ENCODE measurements at regions not wholly inside any gene's neighbourhood (a gene's known extent, or its start where the extent isn't known, plus 50 kb on each side); places are given as distances from the start of the nearest gene placed in this dataset.
A peak's percentile ranks its signal among the peaks of the same experiment; 100 is the strongest.
"Not testable (repeated sequence)": the region's sequence is repeated elsewhere in the genome, so short reads cannot be mapped to it uniquely, and the experiment has no call there.

GRCh38 chr2:110348902-110349301, 123.7 kb downstream of the LIMS4 start:
- H3K4me1 Mint-ChIP-seq; H3K36me3 Mint-ChIP-seq; H3K27ac Mint-ChIP-seq; H3K4me3 Mint-ChIP-seq; H3K27me3 Mint-ChIP-seq (ENCODE audit: low read depth); DNase-seq (ENCODE audit: low spot score in 2 of 2, unreplicated experiment in 2 of 2); H3K9me3 Mint-ChIP-seq: not testable (repeated sequence)

DNA sequence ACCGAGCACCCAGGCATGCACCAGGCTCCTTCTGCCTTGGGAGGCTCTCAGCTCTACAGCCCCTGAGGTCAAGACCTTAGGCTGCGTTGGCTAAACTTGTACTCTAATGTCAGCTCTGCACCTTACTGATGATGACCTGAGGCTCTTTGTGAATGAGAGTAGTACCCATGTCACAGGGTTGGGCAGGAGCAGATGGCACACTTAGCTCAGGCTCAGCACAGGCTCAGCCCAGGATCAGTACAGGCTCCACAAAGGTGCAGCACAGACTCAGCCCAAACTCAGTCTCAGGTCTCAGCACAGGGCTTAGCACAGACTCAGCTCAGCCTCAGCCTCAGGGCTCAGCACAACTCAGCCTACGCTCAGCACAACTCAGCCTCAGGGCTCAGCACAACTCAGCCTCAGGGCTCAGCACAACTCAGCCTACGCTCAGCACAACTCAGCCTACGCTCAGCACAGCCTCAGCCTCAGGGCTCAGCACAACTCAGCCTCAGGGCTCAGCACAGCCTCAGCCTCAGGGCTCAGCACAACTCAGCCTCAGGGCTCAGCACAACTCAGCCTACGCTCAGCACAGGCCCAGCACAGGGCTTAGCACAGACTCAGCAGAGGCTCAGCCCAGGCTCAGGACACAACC, 128.1 kb downstream of the LIMS4 start:
- H3K4me3 Mint-ChIP-seq; H3K4me1 Mint-ChIP-seq; H3K27me3 Mint-ChIP-seq (ENCODE audit: low read depth); DNase-seq (ENCODE audit: low spot score in 2 of 2, unreplicated experiment in 2 of 2); H3K27ac Mint-ChIP-seq; H3K36me3 Mint-ChIP-seq; H3K9me3 Mint-ChIP-seq: not testable (repeated sequence)

DNA sequence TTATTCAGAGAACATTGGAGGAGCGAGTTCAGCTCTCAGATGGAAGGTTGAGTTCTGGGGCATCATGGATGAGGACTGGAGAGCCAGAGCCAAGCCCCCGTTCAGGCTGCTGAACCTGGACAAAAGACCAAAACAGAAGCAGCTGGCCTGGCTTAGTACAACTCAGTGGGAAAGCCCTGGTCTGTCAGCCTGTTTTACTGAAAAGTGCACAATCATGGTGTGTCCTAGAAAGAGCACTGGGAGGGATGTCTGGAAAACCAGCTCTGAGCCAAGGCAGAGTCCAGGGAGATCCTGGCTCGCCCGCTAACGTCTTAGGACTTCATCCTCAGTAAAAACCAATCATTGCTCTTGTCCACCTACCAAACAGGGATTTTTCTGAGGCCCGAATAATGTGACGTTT, 129.7 kb upstream of the MTLN start:
- not testable (repeated sequence) for DNase-seq (ENCODE audit: low spot score in 2 of 2, unreplicated experiment in 2 of 2); H3K36me3 Mint-ChIP-seq; H3K4me1 Mint-ChIP-seq; H3K9me3 Mint-ChIP-seq; H3K4me3 Mint-ChIP-seq; H3K27me3 Mint-ChIP-seq (ENCODE audit: low read depth); H3K27ac Mint-ChIP-seq

DNA sequence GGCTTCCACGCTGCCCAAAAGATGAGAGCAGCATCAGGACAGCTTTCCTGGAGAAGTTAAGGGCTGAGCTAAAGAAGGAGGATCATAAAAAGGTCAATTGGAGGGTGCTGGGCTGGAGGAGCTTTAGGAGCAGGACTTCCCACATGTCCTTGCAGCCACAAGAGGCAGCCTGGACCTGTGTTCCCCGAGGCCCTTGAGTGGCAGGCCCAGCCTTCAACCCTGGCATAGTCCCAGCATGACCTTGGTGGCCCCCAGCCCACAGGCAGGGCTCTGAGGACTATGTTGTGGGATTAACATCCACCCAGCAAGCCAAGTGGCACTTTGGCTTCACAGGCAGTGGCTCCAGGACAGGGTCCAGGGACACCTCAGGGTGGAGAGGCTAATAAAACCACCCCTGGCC, 126.8 kb upstream of the MTLN start:
- H3K9me3 Mint-ChIP-seq; DNase-seq (ENCODE audit: low spot score in 2 of 2, unreplicated experiment in 2 of 2); H3K27me3 Mint-ChIP-seq (ENCODE audit: low read depth); H3K36me3 Mint-ChIP-seq; H3K27ac Mint-ChIP-seq; H3K4me3 Mint-ChIP-seq; H3K4me1 Mint-ChIP-seq: not testable (repeated sequence)

GRCh38 chr2:110338277-110339003, 126.1 kb upstream of the MTLN start:
- H3K36me3 Mint-ChIP-seq; H3K27ac Mint-ChIP-seq; DNase-seq (ENCODE audit: low spot score in 2 of 2, unreplicated experiment in 2 of 2); H3K27me3 Mint-ChIP-seq (ENCODE audit: low read depth); H3K4me3 Mint-ChIP-seq; H3K4me1 Mint-ChIP-seq; H3K9me3 Mint-ChIP-seq: not testable (repeated sequence)

- not testable (repeated sequence) for H3K4me3 Mint-ChIP-seq; H3K36me3 Mint-ChIP-seq; H3K27me3 Mint-ChIP-seq (ENCODE audit: low read depth); H3K9me3 Mint-ChIP-seq; DNase-seq (ENCODE audit: low spot score in 2 of 2, unreplicated experiment in 2 of 2); H3K4me1 Mint-ChIP-seq; H3K27ac Mint-ChIP-seq
Observed at GRCh38 chr2:110336071-110336470, 123.7 kb upstream of the MTLN start.

- H3K27me3 Mint-ChIP-seq (ENCODE audit: low read depth); DNase-seq (ENCODE audit: low spot score in 2 of 2, unreplicated experiment in 2 of 2); H3K27ac Mint-ChIP-seq; H3K9me3 Mint-ChIP-seq; H3K4me1 Mint-ChIP-seq; H3K36me3 Mint-ChIP-seq; H3K4me3 Mint-ChIP-seq: not testable (repeated sequence)
Observed at GRCh38 chr2:110335415-110336049, 123.2 kb upstream of the MTLN start.

GRCh38 chr2:110333114-110334095, 121.1 kb upstream of the MTLN start:
- not testable (repeated sequence) for H3K4me1 Mint-ChIP-seq; H3K4me3 Mint-ChIP-seq; H3K36me3 Mint-ChIP-seq; H3K9me3 Mint-ChIP-seq; H3K27ac Mint-ChIP-seq; H3K27me3 Mint-ChIP-seq (ENCODE audit: low read depth)
- peak in 1 of 2 experiments; percentile 8 for DNase-seq (ENCODE audit: low spot score in 2 of 2, unreplicated experiment in 2 of 2)

DNA sequence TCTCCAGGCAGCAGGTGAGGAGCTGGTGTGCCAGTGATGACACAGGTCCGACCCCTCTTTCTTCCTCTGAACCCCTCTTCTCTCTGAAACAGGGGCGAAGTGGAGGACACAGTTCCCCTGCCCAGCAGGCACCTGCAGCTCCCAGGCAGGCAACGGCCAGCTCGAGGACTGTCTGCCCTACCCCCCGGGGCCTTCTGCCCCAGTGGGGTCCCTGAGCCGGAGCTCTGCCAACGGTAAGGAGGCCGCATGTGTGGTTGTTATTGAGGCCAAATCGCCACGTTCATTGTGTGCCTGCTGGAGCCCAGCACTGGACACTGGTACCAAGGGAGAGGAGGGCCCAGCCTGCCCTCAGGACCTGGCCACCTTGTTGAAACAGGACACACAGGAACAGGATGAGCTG, 119.3 kb upstream of the MTLN start:
- H3K27me3 Mint-ChIP-seq (ENCODE audit: low read depth); H3K4me3 Mint-ChIP-seq; DNase-seq (ENCODE audit: low spot score in 2 of 2, unreplicated experiment in 2 of 2); H3K4me1 Mint-ChIP-seq; H3K27ac Mint-ChIP-seq; H3K36me3 Mint-ChIP-seq; H3K9me3 Mint-ChIP-seq: not testable (repeated sequence)

DNA sequence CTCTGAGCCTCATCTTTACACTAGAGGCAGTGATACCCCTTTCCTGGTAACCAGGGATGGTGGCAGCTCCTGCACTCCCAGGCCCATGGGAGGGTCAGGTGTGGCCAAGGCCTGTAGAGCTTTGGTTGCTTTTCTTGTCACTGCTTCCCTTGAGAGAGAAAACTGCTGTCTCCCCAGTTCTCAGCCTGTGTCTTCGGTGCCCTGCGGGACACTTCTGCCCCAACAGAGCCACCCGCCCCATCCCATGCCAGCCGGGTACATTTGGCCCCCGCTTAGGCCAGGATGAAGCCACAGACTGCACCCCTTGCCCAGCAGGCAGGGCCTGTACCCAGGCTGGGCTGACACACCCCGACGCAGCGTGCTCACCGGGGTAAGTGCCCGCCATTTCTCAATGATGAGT, 117.4 kb upstream of the MTLN start:
- not testable (repeated sequence) for H3K4me1 Mint-ChIP-seq; H3K4me3 Mint-ChIP-seq; DNase-seq (ENCODE audit: low spot score in 2 of 2, unreplicated experiment in 2 of 2); H3K9me3 Mint-ChIP-seq; H3K36me3 Mint-ChIP-seq; H3K27ac Mint-ChIP-seq; H3K27me3 Mint-ChIP-seq (ENCODE audit: low read depth)

GRCh38 chr2:110329158-110329557, 116.8 kb upstream of the MTLN start:
- not testable (repeated sequence) for H3K9me3 Mint-ChIP-seq; H3K4me3 Mint-ChIP-seq; H3K27ac Mint-ChIP-seq; H3K27me3 Mint-ChIP-seq (ENCODE audit: low read depth); H3K4me1 Mint-ChIP-seq; DNase-seq (ENCODE audit: low spot score in 2 of 2, unreplicated experiment in 2 of 2); H3K36me3 Mint-ChIP-seq

DNA sequence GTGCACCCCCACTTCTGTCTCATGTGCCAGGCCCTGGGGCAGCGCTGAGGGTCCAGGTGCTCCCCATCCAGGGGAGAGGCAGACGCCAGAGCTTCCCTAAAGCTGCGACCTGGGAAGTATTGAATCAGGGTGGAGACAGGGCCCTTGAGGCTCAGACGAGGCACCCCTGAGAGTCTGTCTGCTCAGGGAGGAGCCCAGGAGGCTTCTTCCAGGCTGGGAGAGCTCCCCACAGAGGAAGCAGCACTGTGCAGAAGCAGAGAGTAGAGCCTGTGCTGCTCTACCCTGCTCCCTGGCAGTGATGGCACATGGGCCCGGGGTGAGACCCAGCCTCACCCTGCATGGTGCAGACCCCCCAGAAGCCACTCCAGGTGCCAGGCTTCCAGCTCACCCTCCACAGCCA, 116.3 kb upstream of the MTLN start:
- not testable (repeated sequence) for H3K9me3 Mint-ChIP-seq; H3K4me1 Mint-ChIP-seq; H3K27me3 Mint-ChIP-seq (ENCODE audit: low read depth); H3K36me3 Mint-ChIP-seq; H3K27ac Mint-ChIP-seq; H3K4me3 Mint-ChIP-seq
- DNase-seq (ENCODE audit: low spot score in 2 of 2, unreplicated experiment in 2 of 2) = peak in 1 of 2 experiments; percentile 2

- not testable (repeated sequence) for H3K27me3 Mint-ChIP-seq (ENCODE audit: low read depth); H3K36me3 Mint-ChIP-seq
Observed at GRCh38 chr2:110323832-110324231, 111.5 kb upstream of the MTLN start.

DNA sequence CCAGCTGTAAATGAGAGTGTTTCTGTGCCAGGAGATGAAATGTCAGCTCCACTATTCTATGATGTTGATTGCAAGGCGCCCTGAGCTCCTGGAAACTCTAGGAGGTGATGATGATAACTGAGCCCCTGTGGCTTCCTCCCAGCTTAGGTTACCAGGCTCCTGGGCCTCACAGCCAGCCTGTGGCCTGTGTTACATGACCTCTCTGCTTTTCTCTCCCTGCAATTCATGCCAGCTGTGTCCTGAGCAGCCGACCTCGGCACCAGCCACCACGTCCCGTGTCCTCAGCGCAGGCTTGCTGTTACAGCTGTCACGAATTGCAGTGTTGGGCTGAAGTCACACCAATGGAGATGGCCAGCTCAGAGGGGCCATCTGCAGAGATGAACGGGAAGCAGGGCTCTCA, 110.2 kb upstream of the MTLN start:
- H3K4me1 Mint-ChIP-seq; H3K27ac Mint-ChIP-seq; DNase-seq (ENCODE audit: low spot score in 2 of 2, unreplicated experiment in 2 of 2); H3K27me3 Mint-ChIP-seq (ENCODE audit: low read depth); H3K4me3 Mint-ChIP-seq; H3K9me3 Mint-ChIP-seq; H3K36me3 Mint-ChIP-seq: not testable (repeated sequence)

More at GRCh38 chr2:110323832-110324231, 111.5 kb upstream of the MTLN start:
- not testable (repeated sequence) for DNase-seq (ENCODE audit: low spot score in 2 of 2, unreplicated experiment in 2 of 2); H3K4me3 Mint-ChIP-seq; H3K9me3 Mint-ChIP-seq; H3K4me1 Mint-ChIP-seq; H3K27ac Mint-ChIP-seq
